Neural cell (in vitro differentiated cells): ENCODE measurements at regions not wholly inside any gene's neighbourhood (a gene's known extent, or its start where the extent isn't known, plus 50 kb on each side); places are given as distances from the start of the nearest gene placed in this dataset.

Experiments
- H2AFZ ChIP-seq: fragments of 200-600, 300-800 bp; sonication (generic), shearing (Covaris generic); 2 replicates; pipeline ENCODE4 v1.6.0; 2014; ENCODE audit warnings: low read depth, mild to moderate bottlenecking, antibody characterized with exemption, low read length, moderate library complexity
- H3F3A ChIP-seq: fragments of 200-600 bp; shearing (Covaris generic); 2 replicates; pipeline ENCODE4 v1.6.1; 2016; ENCODE audit warnings: mild to moderate bottlenecking, moderate library complexity, mixed read lengths, antibody characterized with exemption, low read length; ENCODE audit not compliant: insufficient read depth, poor library complexity, severe bottlenecking
- H3K27ac ChIP-seq: fragments of 200-600, 300-800 bp; sonication (generic), shearing (Covaris generic); 2 replicates; pipeline ENCODE4 v1.5.1; 2014; ENCODE audit warnings: mild to moderate bottlenecking, low read length, moderate library complexity
- H3K27me3 ChIP-seq: fragments of 300-800, 200-600 bp; sonication (generic), shearing (Covaris generic); 2 replicates; pipeline ENCODE4 v1.6.0; 2014; ENCODE audit warnings: mild to moderate bottlenecking, low read depth, low read length, moderate library complexity; ENCODE audit not compliant: insufficient read depth
- H3K36me3 ChIP-seq: fragments of 300-800, 200-600 bp; sonication (generic), shearing (Covaris generic); 2 replicates; pipeline ENCODE4 v1.5.1; 2014; ENCODE audit warnings: mild to moderate bottlenecking, antibody characterized with exemption, low read length, moderate library complexity; ENCODE audit not compliant: insufficient read depth
- H3K4me2 ChIP-seq: fragments of 300-800, 200-600 bp; sonication (generic), shearing (Covaris generic); 2 replicates; pipeline ENCODE4 v1.6.0; 2014; ENCODE audit warnings: mild to moderate bottlenecking, low read length
- H3K4me3 ChIP-seq: fragments of 300-800, 200-600 bp; sonication (generic), shearing (Covaris generic); 2 replicates; pipeline ENCODE4 v1.5.1; 2014; ENCODE audit warnings: mild to moderate bottlenecking, low read length, moderate library complexity
- H3K79me2 ChIP-seq: fragments of 200-600 bp; shearing (Covaris generic); replicated peaks from 2 replicates; pipeline ENCODE4 v1.6.0; 2014; ENCODE audit warnings: mild to moderate bottlenecking, low read length, moderate library complexity; ENCODE audit not compliant: insufficient read depth
- H3K9ac ChIP-seq: fragments of 300-800, 200-600 bp; sonication (generic), shearing (Covaris generic); 2 replicates; pipeline ENCODE4 v1.6.1; 2016; ENCODE audit warnings: mild to moderate bottlenecking, low read length, mixed read lengths
- H3K9me2 ChIP-seq: fragments of 200-600 bp; shearing (Covaris generic); 2 replicates; pipeline ENCODE4 v1.6.1; 2016; ENCODE audit warnings: mild to moderate bottlenecking, low read length, mixed read lengths; ENCODE audit not compliant: insufficient read depth
- H3K9me3 ChIP-seq: fragments of 200-600, 300-800 bp; sonication (generic), shearing (Covaris generic); 2 replicates; pipeline ENCODE4 v1.6.1; 2016; ENCODE audit warnings: mild to moderate bottlenecking, mixed run types, low read length, moderate library complexity, mixed read lengths
- H4K20me1 ChIP-seq: fragments of 200-600 bp; shearing (Covaris generic); 2 replicates; pipeline ENCODE4 v1.6.1; 2016; ENCODE audit warnings: mild to moderate bottlenecking, mixed run types; ENCODE audit not compliant: insufficient read depth
- EP300 ChIP-seq: fragments of 450-650 bp; conservative IDR thresholded peaks from 2 replicates; pipeline ENCODE4 v1.6.1; 2014; ENCODE audit warnings: antibody characterized with exemption, mild to moderate bottlenecking, moderate library complexity; ENCODE audit not compliant: poor library complexity, severe bottlenecking
- EZH2 ChIP-seq: fragments of 200-600, 300-800 bp; shearing (Covaris generic), sonication (generic); IDR thresholded peaks from 2 replicates; pipeline ENCODE4 v1.6.1; 2014; ENCODE audit warnings: antibody characterized with exemption, low read length, borderline replicate concordance, mild to moderate bottlenecking; ENCODE audit not compliant: insufficient read depth, poor library complexity, severe bottlenecking
- MXI1 ChIP-seq: fragments of 450-650 bp; conservative IDR thresholded peaks from 2 replicates; pipeline ENCODE4 v1.6.1; 2014; ENCODE audit warnings: antibody characterized with exemption, mild to moderate bottlenecking; ENCODE audit not compliant: poor library complexity, severe bottlenecking
- POLR2AphosphoS5 ChIP-seq: IDR thresholded peaks from 2 replicates; pipeline ENCODE4 v1.6.1; 2012
- RAD21 ChIP-seq: fragments of 450-650 bp; conservative IDR thresholded peaks from 2 replicates; pipeline ENCODE4 v1.6.1; 2014; ENCODE audit warnings: antibody characterized with exemption, mild to moderate bottlenecking, moderate library complexity
- SMC3 ChIP-seq: fragments of 450-650 bp; conservative IDR thresholded peaks from 2 replicates; pipeline ENCODE4 v1.6.1; 2014; ENCODE audit warnings: antibody characterized with exemption, mild to moderate bottlenecking, moderate library complexity; ENCODE audit not compliant: poor library complexity
- TAF1 ChIP-seq: IDR thresholded peaks from 2 replicates; pipeline ENCODE4 v1.6.1; 2012; ENCODE audit warnings: low read depth
- TF ChIP-seq, protein P1 (sequence below): IDR thresholded peaks from 2 replicates; pipeline ENCODE4 v1.6.1; 2012; ENCODE audit warnings: borderline replicate concordance
- TF ChIP-seq, protein P2 (sequence below): fragments of 450-650 bp; IDR thresholded peaks from 2 replicates; pipeline ENCODE4 v1.5.1; 2014; ENCODE audit warnings: antibody characterized with exemption, mild to moderate bottlenecking, moderate library complexity; ENCODE audit not compliant: poor library complexity, severe bottlenecking

DNA sequence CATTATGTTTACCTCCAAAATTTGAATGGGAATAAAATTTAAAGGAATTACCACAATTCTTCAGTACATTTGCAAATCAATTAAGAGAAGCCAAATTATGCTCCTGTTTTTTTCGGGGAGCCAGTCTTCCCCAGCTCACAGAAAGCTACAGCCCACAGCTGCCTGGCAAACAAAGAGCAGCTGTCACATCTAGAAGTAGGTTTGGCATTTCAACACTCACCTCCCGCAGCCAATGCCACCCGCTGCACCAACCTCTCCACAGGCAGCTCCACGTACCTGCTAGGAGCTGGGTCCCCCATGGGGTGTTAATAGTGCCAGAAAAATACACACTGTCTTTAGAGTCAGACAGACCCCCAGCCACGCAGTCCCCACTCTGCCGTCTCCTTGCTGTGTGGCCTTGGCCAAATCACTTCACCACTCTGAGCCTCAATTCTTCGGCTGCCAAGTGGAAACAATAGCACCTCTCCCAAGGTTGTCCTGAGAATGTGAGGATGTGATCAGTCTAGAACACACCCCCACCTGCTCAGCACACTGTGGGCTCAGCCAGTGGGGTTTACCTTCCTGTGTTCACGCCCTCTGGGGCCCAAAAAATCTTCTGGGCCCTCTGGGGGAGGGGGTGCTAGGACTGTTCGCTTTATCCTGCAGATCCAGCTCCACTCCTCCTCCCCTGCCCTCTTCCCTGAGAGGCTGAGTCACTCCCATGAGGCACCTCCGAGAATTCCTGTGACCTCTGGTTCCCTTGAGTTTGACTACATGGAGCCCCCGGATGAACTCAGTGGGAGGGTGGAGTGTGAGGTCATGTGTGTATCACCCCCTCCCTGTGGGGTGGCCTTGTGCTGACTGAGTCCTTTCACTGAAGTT is 204.3 kb upstream of the GRIK3 start:
- H3K9me3 ChIP-seq: no peaks in the 10 kb centered on the region
- no peak overlapping the region for H3K4me3 ChIP-seq
- no peak overlapping the region for H3K27ac ChIP-seq
- H3K36me3 ChIP-seq: no peaks in the 10 kb centered on the region
- no peak overlapping the region for H3K4me2 ChIP-seq
- no peaks in the 10 kb centered on the region for H3K27me3 ChIP-seq
- H2AFZ ChIP-seq: no peak overlapping the region
- TF ChIP-seq MXI1 (no peak), RAD21 (no peak), SMC3 (no peak), POLR2AphosphoS5 (no peak), TAF1 (no peak), EP300 (no peak), EZH2 (no peak)
- TF ChIP-seq, protein P1, sequence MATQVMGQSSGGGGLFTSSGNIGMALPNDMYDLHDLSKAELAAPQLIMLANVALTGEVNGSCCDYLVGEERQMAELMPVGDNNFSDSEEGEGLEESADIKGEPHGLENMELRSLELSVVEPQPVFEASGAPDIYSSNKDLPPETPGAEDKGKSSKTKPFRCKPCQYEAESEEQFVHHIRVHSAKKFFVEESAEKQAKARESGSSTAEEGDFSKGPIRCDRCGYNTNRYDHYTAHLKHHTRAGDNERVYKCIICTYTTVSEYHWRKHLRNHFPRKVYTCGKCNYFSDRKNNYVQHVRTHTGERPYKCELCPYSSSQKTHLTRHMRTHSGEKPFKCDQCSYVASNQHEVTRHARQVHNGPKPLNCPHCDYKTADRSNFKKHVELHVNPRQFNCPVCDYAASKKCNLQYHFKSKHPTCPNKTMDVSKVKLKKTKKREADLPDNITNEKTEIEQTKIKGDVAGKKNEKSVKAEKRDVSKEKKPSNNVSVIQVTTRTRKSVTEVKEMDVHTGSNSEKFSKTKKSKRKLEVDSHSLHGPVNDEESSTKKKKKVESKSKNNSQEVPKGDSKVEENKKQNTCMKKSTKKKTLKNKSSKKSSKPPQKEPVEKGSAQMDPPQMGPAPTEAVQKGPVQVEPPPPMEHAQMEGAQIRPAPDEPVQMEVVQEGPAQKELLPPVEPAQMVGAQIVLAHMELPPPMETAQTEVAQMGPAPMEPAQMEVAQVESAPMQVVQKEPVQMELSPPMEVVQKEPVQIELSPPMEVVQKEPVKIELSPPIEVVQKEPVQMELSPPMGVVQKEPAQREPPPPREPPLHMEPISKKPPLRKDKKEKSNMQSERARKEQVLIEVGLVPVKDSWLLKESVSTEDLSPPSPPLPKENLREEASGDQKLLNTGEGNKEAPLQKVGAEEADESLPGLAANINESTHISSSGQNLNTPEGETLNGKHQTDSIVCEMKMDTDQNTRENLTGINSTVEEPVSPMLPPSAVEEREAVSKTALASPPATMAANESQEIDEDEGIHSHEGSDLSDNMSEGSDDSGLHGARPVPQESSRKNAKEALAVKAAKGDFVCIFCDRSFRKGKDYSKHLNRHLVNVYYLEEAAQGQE: no peak
- TF ChIP-seq, protein P2, sequence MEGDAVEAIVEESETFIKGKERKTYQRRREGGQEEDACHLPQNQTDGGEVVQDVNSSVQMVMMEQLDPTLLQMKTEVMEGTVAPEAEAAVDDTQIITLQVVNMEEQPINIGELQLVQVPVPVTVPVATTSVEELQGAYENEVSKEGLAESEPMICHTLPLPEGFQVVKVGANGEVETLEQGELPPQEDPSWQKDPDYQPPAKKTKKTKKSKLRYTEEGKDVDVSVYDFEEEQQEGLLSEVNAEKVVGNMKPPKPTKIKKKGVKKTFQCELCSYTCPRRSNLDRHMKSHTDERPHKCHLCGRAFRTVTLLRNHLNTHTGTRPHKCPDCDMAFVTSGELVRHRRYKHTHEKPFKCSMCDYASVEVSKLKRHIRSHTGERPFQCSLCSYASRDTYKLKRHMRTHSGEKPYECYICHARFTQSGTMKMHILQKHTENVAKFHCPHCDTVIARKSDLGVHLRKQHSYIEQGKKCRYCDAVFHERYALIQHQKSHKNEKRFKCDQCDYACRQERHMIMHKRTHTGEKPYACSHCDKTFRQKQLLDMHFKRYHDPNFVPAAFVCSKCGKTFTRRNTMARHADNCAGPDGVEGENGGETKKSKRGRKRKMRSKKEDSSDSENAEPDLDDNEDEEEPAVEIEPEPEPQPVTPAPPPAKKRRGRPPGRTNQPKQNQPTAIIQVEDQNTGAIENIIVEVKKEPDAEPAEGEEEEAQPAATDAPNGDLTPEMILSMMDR: no peak
- H3K9ac ChIP-seq: no peak overlapping the region
- H3F3A ChIP-seq: no peaks in the 10 kb centered on the region
- H3K79me2 ChIP-seq: no peaks in the 10 kb centered on the region
- no peaks in the 10 kb centered on the region for H4K20me1 ChIP-seq
- H3K9me2 ChIP-seq: no peaks in the 10 kb centered on the region

DNA sequence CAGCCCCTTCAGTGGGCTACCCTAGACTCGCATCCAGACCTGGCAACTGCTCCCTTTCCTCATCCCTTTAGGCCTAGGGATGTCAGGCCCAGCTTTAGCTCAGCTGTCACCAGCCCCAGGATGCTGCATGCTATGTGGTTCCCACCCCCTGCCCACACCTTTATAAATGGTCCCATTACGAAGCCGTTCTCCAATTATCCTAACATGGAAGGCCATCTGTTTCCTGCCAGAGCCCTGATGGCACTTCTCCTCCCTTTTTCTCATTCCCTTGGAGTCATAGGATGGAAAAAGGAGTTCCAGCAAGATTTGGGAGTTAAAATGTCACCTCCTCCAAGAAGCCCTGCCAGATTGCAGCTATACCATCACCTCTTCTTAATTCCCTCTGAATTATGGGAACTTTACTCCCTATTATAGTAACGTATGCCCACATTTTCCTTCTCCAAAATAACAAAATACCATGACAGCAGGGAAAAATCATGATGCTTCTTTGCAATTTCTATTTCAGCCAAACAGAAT is 205.0 kb upstream of the GRIK3 start:
- H3F3A ChIP-seq: no peaks in the 10 kb centered on the region
- H2AFZ ChIP-seq: no peak overlapping the region
- H3K36me3 ChIP-seq: no peaks in the 10 kb centered on the region
- no peaks in the 10 kb centered on the region for H3K79me2 ChIP-seq
- H3K9me3 ChIP-seq: no peaks in the 10 kb centered on the region
- TF ChIP-seq, protein P1: no peak
- H3K27ac ChIP-seq: no peak overlapping the region
- no peak overlapping the region for H3K4me2 ChIP-seq
- no peak overlapping the region for H3K9ac ChIP-seq
- H3K27me3 ChIP-seq: no peaks in the 10 kb centered on the region
- no peaks in the 10 kb centered on the region for H3K9me2 ChIP-seq
- H3K4me3 ChIP-seq: no peak overlapping the region
- no peaks in the 10 kb centered on the region for H4K20me1 ChIP-seq
